HUDEP-2 (cell line): ENCODE measurements at regions not wholly inside any gene's neighbourhood (a gene's known extent, or its start where the extent isn't known, plus 50 kb on each side); places are given as distances from the start of the nearest gene placed in this dataset.
"Not testable (repeated sequence)": the region's sequence is repeated elsewhere in the genome, so short reads cannot be mapped to it uniquely, and the experiment has no call there.

Experiments
- DNase-seq, 76 experiments: peaks; one replicate each; lab custom pipeline; 2025; ENCODE audit not compliant: unreplicated experiment in 76 of 76; lab: John Stamatoyannopoulos, UW

DNA sequence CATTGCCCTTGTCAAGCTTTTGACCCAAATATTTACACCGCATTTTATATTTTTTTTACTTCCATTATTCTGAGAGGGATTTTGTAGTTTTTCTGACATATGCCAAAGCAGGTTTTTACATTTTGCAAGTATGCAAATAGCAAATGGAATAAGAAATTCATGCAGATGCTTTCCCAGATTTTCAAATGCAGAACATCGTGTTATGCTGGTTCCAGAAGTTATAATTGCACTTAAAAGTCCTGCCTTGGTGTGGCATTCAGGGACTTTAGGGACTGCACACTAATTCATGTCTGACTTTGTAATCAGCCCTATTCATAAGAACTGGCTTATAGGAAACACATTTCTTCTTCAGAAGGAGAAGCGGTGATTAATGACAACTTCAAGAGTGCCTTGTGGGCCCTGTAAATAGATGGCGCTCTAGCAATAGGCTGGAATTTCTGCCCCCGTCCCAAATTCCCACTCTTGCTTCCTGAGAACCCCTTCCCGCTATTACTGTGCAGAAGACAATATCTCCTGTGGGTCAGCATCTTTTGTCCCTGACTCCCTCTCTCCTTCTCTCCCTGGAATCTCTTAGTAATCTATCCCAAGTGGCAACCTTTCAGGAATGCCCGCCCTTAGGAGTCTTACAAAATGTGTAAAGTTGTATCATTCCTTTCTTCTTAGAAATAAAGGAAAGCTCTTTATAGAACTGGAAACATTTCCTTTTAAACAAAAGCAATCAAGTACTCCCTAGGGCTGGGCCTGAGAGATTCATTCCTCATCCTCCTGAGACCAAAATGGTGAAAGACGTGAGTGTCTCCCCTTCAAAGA is 264.0 kb downstream of the INHBA start:
- DNase-seq: no peak

DNA sequence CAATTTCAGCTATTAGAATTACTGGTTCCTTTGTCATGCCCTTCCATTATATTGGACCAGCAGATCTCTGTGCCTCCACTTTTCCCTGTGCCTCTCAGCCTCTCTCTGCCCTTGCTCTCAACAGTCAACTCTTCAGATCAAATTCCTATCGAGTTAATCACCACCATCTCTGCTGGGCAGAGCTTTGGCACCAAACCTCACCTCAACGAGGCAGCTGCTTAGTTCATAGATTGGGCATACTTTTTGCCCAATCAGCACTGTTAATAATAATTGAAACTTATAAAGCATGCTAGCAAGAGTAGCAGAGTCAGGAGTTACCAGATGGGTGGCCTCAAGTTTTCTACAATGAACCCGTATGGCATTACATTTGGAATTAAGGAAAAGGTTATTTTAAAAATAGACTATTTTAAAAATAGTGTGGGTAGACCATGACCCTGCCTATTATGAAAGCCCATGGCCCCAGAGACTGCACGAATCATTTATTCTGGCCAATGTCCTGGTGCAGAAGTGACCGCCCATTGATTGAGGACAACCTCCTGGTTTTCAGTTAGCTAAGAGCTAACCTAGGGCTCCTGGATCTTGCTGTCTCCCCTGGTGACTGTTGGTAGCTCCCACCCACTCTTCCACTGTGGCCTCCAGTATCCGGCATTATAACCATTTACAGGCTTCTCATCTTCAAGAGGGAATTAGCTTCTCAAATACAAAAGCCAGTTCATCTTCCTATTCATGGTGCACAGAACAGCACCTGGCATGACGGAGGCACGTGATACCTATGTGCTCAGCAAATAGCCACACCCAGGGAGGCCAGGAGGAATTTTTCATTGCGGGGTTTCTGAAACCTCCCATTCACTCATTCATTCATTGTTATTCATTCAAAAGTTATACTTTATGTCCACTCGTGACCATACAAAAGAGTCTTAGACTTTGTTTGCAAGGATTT is 265.4 kb downstream of the INHBA start:
- no peak for DNase-seq

DNA sequence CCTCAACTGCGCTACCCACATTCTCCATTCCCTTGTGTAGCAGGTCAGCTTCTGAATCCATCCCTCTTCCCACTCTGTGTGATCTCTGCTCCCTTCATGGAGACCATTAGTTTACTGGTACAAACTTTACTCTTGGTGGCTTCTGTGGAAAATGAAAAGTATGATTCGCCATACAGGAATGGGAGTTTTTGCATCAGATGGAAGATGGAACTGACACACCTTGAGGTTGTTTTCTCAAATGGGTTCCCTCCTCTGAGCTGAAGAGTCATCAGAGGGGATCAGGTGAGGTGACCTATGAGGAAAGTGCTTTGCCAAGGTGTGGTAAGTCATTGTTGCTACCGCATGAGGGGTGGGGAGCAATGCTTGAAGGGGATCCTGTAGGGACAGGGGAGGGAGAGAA is 266.8 kb downstream of the INHBA start:
- no peak for DNase-seq

DNA sequence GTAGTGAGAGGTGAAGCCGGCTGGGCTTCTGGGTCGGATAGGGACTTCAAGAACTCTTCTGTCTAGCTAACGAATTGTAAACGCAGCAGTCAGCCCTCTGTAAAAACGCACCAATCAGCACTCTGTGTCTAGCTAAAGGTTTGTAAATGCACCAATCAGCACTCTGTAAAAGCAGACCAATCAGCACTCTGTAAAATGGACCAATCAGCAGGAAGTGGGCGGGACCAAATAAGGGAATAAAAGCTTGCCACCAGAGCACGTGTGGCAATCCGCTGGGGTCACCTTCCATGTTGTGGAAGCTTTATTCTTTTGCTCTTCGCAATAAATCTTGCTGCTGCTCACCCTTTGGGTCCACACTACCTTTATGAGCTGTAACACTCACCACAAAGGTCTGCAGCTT is 267.9 kb downstream of the INHBA start:
- DNase-seq: not testable (repeated sequence)

DNA sequence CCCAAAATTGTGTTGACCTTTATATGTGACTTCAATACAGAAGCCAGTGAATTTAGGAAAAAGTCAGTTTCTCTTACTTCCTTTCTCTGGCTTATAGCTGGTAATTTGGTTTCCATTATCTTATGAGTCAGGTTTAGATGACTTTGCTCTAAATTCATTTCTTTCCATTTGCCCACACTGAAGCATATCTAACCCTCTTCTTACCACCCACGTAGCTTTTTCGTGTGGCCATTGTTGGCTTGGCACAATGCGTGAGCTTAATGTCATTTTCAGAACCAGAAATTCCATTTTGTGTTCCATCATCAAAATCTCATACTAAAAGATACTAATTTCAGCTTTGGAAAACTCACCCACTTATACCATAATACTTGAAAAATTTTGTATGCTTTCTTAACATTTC is 271.2 kb downstream of the INHBA start:
- DNase-seq: no peak

DNA sequence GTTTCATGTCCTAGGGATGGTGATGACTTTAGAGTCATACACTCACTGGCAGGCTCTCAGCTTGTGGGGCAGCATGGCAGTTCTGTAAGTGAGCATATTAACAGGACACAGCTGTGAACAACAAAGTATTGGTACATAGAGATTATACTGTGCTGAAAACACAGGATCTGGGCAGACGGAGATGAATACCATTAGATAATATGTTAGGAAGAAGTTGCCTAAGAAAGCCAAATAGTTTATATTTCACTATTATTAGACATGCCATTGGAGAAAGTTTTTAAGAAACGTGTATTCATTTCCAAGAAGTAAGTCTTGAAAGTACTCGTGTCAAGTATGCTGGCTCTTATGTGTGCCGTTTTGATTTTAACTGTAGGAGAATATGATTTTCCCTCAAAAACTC is 274.5 kb downstream of the INHBA start:
- no peak for DNase-seq

DNA sequence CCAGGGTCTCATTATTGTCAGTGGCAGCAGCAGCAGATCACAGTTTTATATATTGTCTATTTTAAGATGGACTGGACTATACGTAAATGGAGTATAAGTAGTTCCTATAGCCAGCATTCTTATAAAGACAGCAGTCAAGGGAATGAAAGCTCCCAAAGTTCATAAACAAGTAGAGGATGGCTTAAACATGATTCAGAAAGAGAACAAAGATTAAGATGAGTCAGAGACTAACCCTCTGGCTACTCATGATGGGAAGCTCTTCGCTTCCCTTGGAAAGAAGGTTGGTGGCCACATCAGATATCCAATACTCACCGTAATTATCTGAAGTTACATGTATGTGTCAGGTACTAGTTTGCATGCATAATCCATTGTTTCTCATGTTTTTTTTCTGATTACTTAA is 277.0 kb downstream of the INHBA start:
- no peak for DNase-seq

DNA sequence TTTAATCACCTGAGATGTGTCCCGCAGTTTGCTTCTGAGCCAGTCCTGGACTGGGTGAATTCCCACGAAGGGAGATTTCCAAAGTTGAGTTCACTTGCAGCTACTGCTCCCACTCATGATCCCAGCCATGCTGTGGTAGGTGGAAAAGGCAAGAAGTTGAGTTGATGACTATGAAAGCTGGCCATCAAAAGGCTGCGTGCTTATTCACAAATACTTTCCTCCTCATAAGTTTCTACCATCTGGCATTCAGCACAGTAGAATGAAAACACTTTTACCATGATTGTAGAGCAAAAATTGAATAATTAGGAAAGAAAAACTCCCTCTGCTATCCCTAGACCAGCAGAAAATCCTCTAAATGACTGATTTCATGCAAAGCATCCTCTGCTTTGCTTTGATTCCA is 281.8 kb downstream of the INHBA start:
- no peak for DNase-seq

DNA sequence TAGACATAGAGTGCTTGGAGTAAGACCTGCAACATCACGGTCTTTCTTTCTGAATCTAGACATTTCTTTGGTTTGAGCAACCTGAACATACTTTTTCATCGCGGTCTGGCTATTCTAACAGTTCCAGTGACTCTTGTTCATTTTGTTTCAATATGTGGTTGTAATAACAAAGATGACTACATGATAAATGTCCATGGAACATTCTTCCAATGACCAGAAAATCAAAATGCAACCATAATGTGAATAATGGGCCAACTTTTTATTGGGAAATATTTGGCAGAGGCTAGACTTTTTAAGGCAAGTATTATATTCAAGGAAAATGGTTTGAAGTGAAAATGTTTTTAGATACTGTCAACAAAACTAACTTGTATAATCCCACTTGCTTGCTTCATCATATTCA is 282.5 kb downstream of the INHBA start:
- no peak for DNase-seq

DNA sequence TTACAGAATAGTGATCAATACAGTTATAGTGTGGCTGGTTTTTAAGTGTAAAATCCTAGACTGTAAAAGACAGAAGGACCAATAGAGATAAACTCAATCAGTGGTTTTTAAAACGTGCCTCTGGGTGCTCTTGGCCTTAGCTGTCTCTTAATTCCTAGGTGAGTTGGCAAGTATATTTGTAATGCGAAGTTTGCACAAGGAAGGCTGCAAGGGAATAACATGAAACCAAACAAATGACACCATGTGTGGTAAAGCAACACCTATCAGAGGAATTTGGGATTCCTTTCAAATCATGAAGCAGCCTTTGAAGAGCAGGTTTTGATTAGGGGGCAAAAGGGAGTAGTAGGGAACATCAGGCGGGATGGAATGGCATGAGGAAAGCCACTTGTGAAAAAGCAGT is 284.6 kb downstream of the INHBA start:
- no peak for DNase-seq

DNA sequence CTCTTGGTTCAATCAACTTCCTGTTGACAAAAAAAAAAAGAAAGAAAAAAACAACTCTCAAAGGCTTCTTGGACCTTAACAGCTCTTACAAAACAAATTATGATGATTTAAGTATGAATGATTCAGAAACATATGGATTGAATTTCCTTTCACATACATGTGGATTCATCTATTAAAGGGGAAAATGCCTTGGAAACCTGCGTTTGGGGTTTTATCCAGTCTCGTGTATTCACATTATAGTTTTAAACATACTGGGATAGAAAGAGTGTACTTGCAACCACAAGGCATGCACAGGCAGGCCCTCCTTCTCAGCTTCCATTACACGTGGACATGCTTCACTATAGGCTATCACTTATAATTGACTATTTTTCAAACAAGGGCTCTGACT is 286.7 kb downstream of the INHBA start:
- no peak for DNase-seq

DNA sequence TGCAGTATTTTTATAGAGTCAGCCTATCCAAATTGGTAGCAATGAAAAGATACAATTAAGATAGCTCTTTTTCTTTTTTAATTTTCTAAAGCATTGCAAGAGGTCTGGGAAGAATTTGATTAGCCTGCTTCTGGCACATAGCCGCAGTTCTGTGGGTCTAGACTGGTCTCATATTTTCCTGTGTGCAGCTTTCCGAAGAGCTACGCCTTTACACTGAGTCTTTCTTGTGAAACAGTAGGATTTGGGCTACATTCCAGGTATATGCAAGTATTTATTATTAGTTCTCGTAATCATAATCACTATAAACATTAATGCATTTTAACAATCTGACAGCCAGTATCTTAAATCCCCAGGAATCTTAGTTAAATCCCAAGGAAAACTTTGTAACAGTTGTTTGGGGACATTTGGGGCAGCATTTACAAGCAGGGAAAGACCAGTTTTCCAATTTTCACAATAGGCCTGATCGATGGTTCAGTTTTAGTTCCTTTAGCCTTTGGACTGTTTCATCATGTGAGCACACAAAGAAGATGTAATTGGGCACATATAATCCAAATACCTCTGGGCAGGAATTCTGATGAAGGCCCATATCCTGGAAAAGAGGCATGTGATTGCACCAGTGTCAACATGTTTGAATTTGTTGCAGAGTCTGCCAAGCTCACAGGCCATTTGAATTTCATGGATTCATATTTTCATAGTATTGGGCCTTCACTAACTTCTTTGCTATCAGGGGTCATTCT is 287.3 kb downstream of the INHBA start:
- no peak for DNase-seq

DNA sequence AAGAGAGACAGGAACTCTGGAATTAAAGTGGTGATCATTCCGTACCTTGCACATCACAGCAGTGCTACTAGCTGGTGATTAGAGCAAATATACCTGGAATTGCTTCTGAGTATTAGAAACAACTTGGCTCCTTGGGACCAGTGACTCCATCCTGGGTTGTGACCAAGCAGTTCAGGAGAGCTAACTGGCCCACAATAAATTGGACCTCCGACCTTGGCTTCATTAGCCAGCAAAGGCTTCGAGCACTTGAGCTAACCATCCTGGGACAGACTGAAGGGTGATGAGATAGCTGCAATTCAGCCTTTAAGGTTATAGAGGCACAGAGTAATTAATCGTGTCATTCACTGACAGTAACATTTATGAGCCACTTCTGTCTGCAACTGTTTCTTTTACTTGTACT is 287.8 kb downstream of the INHBA start:
- no peak for DNase-seq

DNA sequence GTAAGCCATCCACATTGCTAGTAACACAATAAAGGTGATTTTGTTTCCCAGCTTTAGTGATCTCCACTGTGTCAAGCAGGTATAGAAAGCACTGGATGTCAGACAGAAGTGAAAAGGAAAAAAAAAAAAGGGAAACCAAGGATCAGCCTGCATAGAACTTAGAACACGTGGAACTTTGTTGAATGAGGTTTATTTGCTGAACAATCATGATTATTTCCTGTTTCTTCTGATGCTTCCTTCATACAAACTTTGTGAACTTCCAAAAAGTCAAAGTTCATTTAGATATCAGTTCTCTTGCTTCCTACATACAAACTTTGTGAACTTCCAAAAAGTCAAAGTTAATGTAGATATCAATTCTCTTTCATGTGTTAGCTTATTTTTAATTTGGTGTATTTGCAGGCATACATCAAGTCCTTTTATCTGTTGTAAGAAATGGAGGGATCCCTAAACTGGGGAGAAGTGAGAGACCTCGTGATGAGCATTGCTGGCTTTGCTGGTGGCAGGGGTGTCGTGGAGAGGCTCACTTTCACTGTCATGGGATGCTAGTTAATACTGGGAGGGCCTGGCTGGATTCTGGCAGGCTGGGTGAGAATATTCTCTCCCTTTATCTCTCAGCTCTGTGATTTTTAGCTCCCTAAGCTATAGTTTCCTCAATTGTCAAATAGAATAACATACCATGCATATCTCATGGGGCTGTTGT is 298.4 kb downstream of the INHBA start:
- no peak for DNase-seq

DNA sequence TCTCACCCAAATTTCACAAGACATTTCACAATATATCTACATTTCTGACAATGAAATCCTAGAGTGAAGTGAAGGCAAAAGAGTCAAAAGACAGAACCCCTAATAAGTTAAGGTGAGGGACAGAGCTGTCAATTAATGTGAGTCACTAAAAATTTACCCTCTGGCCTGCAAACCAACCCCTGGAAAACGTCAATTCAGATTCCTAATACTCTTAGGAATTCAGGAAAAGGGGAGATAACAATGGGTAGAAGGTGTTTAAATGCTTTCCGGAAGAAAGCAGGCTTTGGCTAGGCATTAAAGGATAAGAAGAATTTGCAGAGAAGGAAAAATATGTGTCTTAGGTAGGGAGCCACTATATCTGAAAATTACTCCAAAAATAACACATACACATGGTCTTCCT is 299.6 kb downstream of the INHBA start:
- no peak for DNase-seq

DNA sequence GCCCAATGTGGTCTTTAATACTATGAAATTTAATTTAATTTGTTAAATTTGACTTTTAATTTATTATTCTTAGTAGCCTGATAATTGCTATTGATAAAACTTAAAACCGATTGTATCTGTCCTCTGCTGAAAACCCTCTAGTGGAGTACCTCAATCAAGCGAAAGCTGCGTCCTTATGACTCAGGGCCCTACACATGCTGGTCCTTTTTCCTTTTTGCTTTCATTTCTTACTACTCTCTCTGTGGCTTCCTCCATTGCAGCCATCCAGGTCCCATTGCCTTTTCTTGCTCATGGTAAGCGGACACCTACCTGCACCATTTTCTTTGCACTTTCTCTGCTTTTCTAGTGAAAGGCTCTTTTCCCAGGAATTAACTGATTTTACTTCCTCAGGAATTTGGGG is 301.1 kb downstream of the INHBA start:
- no peak for DNase-seq

DNA sequence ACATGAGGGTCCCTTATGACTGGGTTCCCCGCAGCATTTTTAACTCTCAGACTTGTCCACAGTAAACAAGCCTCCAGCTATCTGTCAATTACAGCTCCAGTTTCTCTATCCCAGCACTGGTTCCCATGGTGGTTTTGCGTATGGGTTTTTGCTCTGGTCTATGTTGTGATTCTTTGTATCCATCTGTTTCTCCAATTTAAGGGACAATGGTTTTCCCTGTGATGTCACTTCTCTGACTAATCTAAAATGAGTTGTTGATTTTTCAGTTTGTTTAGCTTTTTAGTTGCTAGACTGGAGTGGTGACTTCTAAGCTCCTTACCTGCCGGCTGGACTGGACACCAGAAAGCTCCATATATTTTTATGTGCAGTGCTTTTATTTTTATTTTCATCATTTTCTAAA is 303.7 kb downstream of the INHBA start:
- DNase-seq: no peak

DNA sequence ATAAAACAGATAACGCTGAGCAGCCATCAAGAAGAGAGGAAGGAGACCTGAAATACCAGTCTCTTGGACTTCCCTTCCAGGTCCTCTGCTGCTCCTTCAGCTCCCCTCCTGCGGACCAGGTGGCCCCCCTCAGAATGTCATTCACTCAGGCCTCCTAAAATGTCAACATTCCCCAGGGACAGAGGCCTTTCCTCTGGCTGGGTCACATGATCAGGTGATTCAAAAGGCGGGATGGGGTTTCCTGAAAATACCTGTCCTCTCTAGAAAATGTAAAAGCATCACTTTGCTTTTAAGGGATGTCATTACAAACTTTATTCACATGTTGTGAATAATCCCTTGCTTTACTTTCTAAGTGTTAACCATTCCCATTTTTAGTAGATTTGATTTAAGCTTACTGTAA is 311.1 kb downstream of the INHBA start:
- DNase-seq: no peak

DNA sequence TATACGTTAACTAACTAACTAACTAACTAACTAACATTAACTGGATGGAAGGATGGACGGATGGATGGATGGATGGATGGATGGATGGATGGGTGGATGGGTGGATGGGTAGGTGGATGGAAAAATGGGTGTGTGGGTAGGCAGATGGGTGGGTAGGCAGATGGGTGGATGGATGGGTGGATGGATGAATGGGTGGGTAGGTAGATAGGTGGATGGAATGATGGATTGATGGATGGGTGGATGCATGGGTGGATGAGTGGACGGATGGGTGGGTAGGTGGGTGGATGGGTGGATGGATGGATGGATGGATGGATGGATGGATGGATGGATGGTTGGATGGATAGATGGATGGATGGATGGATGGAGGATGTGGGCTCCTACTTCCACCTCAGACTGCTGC is 314.0 kb downstream of the INHBA start:
- not testable (repeated sequence) for DNase-seq

DNA sequence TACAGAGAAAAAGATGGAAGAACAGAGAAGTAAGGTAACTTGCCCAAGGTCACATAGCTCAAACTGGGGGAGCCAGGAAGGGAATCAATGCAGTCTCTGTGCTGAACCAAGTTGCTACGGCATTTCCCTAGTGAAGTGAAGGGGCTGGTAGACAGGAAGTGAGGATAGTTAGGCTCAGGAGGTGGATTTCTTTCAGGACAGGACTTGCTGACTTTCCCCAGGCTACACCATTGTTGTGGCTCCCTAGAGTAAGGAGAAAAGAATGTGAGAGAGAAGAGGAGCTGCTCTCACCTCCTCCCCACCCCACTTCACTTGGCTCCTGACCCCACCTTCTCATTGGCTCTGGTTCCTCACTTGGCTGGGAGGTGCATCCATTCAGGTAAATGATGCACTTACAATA is 316.9 kb downstream of the INHBA start:
- DNase-seq: no peak

DNA sequence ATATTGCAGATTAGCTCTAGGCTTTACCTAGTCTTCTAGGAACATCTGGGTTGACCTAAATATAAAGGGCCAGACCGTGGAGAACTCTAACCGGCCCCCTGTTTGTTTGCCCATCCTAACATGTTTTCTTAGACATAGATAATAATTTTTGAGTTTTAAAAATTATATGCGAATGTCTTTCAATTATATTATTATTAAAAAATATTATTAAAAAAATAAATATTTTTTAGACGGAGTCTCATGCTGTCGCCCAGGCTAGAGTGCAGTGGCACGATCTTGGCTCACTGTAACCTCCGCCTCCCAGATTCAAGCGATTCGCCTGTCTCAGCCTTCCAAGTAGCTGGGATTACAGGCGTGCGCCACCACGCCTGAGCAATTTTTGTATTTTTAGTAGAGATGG is 318.5 kb downstream of the INHBA start:
- no peak for DNase-seq
